ENCODE measurements at regions not wholly inside any gene's neighbourhood (a gene's known extent, or its start where the extent isn't known, plus 50 kb on each side); places are given as distances from the start of the nearest gene placed in this dataset.

DNA sequence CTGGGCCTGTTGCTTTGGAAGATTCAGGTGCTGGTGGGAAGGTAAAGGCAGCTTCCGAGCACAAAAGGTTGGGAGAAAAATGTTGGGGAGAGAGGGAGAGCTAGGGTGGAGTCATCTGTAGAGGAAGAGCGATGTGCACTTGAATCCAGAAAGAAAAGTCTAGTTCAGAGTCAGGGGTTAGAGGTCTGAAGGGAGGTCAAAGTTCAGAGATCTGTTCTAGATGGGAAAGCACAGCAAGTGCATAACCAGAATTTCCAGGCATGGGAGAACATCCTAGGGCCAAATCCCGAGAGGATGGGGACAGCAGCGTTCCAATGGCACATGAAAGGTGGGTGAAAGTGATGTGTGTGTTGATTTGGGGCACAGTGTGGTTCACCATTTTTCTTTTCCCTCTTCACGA lies 51.5 kb upstream of the MKLN1 start:
- no peak for DNase-seq (ENCODE audit: extremely low read depth, low read depth, low spot score)

- no peak for DNase-seq (ENCODE audit: extremely low read depth, low read depth, low spot score)
Measured at GRCh38 chr7:131276748-131277147, 50.9 kb upstream of the MKLN1 start.

Measured in glomerular endothelial cell (primary cell).